OCI-LY3 (cell line): ENCODE measurements at regions not wholly inside any gene's neighbourhood (a gene's known extent, or its start where the extent isn't known, plus 50 kb on each side); places are given as distances from the start of the nearest gene placed in this dataset.

ENCODE experiments used
- CTCF ChIP-seq: fragments of 200-600, 300-600 bp; sonication (generic); IDR thresholded peaks from 2 replicates; pipeline ENCODE4 v1.5.1; 2014; ENCODE audit warnings: antibody characterized with exemption, low read length, low read depth
- EZH2phosphoT487 ChIP-seq: fragments of 200-600 bp; shearing (Covaris generic); IDR thresholded peaks from 2 replicates; pipeline ENCODE4 v1.6.1; 2018; ENCODE audit warnings: antibody characterized with exemption, mixed run types, low read depth

- no peak for TF ChIP-seq CTCF
- TF ChIP-seq EZH2phosphoT487 = no peak
Observed at GRCh38 chr1:103469801-103470200, 55.7 kb upstream of the RNPC3 start.
